ENCODE measurements at regions not wholly inside any gene's neighbourhood (a gene's known extent, or its start where the extent isn't known, plus 50 kb on each side); places are given as distances from the start of the nearest gene placed in this dataset.
"Not testable (repeated sequence)": the region's sequence is repeated elsewhere in the genome, so short reads cannot be mapped to it uniquely, and the experiment has no call there.

DNA sequence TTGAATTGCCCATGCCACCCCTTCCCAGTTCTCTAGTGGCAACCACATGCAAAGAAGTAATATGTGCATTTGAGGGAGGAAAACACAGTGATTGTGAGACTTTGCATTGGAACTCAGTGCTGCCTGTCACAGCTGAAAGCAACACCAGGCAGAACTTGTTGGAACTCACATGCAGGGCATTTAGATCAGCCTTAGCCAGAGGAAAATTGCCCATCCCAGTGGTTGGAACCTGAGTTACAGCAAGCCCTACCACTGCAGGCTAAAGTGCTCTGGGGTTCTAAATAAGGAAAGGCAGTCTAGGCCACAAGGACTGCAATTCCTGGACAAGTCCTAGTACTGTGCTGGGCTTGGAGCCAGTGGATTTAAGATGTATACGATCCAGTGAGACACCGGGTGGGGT lies 245.3 kb upstream of the UFL1 start:
- no peak for DNase-seq

DNA sequence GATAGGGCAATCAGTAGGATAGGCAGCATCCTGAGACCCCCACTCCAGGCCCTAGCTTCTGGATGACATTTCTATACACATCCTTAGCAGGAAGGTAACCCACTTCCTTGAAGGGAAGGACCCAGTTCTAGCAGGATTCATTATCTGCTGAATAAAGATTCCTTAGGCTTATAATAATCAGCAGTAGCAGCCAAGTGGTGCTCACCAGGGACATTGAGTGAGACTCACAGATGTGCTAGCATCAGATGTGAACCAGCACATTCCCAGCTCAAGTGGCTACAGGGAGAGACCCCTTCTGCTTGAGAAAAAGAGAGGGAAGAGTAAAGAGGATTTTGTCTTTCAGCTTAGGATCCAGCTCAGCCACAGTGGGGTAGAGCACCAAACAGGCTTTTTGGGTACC lies 244.8 kb upstream of the UFL1 start:
- DNase-seq, result no peak

DNA sequence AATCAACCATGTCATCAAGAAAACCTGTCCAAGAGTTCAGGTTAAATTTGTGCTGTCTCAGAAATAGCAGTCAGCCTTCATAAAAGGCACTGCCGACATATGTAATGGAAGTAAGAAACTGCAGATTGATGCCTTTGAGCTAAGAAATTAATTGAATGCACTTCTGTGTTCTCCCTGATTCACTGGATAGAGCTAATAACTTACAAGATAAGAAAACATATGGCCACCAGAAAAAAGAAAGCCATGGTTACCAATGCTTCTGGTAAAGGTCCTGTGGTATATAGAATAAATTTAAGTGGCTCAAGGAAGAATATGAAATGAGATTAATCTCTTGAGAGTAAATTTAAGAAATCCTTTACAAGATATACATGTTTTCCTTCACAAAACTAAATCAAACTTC lies 242.5 kb upstream of the UFL1 start:
- DNase-seq, result no peak

DNA sequence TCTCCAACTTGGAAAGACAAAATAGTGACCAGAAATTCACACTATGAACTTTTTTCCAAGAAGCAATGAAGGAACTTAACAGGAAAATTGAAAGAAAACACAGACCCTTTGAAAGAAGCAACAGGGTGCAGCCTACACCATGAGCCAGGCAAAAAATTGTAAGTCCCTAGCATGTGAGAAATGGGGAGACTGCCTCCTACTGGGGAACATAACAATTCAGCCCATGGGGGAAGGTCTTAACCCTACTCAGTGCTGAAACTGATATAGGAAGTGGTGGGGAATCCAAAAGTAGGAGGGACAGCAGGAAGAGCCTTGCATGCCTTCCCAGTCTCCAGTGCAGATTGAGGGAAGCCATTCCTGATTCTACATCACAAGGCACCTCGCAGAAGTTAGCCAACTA lies 235.1 kb upstream of the UFL1 start:
- no peak for DNase-seq

DNA sequence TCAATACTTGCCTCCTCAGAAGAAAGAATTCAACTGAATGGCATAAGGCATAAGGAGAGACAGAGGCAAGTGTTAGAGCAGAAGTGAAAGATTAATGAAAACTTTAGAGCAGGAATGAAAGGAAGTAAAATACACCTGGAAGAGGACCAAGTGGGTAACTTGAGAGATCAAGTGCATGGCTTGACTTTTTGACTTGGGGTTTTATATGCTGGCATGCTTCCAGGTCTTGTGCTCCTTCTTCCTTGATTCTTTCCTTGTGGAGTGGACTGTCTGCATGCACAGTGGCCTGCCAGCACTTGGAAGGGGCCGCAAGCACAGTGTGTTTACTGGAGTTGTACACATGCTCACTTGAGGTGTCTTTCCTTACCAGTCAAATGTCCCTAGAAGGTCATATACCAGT lies 222.1 kb upstream of the UFL1 start:
- no peak for DNase-seq

DNA sequence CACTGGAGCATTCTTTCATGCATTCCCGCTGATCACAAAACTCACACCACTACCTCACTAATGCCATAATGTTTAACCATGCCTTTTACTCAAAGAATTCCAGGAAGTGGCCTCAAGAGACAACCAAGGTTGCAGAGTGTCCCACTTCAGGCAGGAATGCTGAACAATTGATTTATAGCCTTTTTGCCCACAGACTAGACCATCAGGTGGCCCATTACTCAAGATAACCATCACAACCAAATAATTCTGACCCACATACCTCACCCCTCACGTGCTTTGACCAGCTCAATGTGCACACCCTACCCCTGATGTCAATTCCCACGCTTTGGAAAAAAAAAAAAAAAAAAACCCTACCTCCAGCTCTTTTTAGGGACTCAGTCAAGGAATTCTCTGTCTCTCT lies 220.6 kb upstream of the UFL1 start:
- DNase-seq, result no peak

DNA sequence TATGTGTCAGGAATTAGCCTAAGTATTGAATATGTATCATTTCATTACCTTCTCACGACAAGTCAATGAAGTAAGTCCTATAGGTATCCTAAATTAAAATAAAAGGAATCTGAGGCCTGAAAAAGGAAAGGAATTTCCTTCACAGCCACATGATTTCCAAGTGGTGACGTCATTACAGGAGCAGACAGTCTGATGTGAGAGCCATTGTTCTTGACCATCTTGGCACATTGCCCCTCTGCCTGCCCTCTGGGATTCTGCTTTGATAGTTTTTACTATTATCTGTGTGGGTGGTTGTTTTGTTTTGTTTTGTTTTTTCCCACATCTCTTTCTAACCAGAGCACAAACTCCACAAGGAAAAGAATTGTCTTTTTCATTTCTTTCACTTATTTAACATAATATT lies 219.8 kb upstream of the UFL1 start:
- DNase-seq, result no peak

DNA sequence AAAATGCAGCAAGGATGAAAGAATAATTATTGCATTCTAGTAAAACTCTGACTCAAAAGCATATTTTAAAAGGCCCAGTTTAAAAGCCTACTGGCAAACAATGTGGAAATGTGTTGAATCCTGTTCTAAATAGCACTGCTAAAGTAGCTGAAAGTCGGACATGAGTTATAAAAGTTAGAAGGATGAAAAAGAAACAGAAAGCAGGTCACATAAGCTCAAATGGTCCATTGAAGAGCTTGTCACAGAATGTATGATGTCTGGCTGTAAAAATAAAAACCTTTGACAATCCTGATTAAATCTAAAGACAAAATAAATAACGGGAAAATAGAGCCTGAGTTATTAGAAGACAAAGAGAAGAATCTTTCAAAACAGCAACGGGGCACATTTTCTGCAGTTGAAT lies 218.6 kb upstream of the UFL1 start:
- no peak for DNase-seq

DNA sequence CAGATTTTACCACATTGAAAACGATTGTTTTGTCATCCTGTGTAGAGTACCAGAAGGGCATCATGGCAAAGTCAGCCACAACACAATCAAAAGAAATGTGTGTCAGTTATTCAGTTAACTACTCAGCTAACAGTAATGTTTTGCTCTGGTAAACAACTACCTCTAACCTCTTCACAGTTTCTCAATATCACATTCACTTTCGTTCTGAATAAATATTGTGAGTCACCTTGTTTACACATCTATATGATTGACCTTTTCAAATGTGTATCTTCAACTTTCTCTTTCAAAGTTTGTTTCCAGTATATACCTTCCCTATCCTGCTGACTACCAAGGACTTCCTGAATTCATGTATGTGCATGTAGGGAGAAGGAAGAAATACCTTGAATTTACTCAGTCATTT lies 216.6 kb upstream of the UFL1 start:
- DNase-seq, result no peak

DNA sequence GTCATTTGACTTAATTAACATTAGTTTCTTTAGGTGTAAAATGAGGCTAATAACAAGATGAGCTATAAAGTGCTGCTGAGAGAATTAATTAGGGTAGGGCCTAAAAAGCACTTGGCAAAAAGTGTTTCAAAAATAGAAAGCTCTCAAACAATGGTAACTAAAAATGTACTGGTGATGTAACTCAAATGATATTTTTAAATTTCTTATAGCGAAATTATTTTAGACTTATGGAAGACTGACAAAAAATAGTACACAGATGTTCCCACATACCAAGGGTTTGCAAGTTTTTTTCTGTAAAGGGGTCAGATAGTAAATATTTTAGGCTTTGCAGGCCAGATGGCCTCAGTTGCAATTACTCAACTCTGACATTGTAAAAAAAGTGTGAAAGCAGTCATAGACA lies 190.7 kb upstream of the UFL1 start:
- DNase-seq, result no peak

DNA sequence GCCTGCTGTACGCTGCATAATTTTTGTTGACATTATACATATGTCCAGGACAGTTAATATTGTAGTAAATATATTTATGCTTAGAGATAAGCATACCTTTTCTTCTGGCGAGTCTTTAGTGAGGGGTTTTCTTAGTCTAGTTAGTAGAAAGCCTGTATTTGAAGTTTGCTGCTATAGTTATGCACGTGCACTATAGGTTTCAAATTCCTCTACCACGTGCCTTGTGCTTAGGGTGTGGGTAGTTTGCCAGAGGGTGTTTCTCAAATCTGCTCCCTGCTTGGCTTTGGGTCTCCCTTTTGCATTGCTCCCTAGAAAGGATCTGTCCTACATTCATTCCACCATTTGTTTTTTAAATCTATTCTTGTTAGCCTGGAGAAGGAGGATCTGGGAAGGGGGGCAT lies 181.4 kb upstream of the UFL1 start:
- no peak for DNase-seq

DNA sequence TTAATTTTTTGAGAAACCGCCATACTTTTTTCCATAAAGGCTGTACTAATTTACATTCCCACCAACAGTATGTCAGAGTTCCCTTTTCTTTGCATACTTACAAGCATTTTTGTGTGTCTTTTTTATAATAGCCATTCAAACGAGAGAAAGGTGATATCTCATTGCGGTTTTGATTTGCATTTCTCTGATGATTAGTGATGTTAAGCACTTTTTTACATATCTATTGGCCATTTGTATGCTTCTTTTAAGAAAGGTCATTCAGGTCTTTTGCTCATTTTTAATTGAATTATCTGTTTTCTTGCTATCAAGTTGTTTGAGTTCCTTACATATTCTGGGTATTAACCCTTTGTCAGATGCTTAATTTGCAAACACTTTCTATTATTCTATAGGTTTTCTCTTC lies 176.1 kb upstream of the UFL1 start:
- DNase-seq, result no peak

DNA sequence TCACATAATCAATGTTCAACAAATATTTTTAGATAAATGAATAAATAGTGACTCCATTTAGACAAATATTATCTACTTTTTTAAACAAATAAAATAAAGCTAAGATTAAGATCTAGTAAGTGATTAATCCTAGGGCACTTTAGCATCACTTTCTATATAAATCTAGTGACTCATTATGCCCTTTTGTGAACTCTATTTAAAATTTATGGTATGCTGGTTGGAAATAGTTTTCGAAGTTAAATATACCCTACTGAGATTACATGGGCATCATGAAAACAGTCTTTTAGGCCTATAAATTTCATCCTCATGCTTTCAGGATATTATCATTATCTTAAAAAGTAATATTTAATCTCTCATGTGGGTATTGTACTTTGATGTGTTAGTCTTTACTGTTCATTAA lies 140.4 kb upstream of the UFL1 start:
- DNase-seq, result no peak

DNA sequence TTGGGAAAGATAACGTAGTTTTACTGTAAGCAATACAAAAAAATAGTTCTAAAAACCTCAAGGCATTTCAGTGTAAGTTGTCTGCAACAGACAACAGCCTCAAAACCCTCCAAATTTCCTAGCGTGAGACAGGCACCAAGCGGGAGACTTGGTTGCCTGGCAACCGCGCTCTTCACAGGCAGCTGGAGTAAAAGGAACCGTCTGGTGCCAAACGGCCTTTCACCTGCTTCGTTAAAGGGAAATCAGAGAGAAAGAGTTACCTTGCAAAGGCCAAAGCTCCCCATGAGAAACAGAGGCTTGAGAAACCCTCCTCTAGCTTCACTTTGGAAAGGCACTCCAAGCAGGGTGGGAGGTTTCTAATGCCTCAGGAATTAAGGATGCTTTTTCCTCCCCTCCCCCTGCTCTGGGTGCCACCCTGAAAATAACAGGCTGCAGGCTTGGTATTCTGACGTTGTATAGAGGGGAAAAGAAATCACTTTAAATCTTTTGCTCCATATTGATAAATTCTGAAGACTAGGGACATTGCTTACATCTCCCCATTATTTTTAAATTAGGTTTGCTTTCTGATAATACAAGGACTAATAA lies 129.7 kb upstream of the UFL1 start:
- peak; percentile 69 to 90 for DNase-seq

DNA sequence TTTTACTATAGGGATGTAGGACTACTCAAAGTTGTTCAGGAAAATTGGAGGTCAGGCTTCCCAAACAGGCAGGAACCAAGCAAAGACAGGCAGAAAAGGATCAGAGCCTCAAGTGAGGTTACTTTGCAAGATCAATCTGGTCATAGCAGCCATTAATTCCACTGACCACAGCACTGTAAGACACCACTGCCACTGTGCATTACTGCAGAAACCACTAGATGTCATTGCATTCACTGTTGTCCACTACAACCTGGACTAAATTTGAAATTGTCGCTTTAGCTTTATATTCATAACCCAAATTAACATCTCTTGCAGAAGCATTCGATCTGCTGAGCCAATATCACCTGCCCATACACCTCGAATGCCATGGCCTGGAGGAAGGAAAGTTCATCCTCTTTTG lies 126.9 kb upstream of the UFL1 start:
- no peak for DNase-seq

DNA sequence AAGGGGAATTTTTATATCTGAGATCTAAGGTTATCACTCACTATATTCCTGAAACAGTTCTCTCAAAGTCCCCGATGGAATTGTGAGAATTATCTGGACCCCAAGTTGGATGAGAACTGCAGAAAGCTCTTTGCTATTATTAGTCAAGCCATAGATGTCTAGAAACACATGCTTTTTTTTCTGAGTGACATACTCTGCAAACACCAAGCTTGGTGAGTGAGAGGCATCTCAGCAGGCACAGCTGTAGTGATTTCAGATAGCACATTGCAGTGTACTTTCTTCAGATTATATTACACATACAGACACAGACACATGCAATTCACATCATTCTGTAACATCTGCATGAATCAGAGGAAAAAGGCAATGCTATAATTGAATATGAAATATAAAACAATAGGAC lies 111.1 kb upstream of the UFL1 start:
- no peak for DNase-seq

DNA sequence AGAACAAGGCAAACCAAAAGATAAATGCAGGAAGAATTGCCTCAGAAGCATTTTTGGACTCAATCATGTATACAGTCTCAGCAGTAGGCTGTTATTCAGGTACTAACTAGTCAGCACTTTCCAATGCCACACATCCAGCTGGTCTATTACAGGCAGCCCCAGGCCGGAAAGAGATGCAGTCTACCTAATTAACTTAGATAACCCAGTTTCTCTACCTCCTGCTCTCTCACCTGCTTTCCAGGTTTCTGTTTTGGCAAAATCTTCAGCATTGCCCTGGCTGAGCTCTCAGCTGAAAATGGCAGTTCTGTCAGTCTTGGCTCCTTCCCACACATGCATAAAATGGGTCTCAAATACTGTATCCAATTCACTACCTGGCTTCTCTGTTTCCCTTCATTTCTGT lies 101.3 kb upstream of the UFL1 start:
- DNase-seq, result no peak

DNA sequence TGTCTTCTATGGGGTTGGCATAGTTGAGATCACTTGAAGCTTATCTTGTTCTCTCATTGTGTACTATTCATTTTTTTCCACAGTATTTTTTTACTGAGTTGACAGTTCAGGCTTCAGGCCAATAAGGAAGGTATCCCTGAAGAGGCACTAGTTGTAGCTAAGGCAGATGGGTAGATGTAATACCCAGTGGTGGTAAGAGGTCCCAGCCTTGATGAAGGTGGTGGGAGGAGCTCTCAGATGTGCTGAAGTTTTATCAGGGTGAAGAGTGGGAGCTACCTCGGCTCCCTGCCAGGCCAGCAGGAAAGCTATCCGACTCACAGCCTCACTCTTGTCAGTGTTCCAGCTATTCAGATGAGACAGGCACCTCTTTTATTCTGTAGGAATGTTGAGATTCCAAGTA lies 87.7 kb upstream of the UFL1 start:
- DNase-seq, result no peak

DNA sequence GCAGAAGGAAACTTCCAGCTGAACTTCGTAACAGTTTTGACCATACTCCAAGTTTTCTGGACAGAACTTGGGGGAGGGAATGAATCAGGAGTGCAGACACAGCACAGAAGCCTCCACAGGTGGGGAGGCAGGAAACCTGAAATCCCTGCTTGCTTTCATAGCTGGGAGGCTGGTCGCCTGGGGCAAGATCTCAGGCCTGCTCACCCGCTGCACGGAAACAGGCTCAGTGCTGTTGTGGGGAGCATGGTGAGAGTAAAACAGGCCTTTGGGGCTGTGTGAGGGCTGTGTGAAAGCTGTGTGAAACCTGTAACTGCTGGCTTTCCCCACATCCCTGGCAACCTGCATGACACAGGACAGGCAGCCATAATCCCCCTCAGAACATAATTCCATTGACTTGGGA lies 85.2 kb upstream of the UFL1 start:
- no peak for DNase-seq

DNA sequence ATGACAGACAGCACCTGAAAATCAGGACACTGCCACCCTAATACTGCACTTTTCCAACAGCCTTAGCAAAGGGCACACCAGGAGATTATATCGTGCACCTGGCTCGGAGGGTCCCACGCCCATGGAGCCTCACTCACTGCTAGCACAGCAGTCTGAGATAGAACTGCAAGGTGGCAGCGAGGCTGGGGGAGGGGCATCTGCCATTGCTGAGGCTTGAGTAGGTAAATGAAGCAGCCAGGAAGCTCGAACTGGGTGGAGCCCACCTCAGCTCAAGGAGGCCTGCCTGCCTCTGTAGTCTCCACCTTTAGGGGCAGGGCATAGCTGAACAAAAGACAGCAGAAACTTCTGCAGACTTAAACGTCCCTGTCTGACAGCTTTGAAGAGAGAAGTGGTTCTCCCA lies 84.4 kb upstream of the UFL1 start:
- not testable (repeated sequence) for DNase-seq

DNA sequence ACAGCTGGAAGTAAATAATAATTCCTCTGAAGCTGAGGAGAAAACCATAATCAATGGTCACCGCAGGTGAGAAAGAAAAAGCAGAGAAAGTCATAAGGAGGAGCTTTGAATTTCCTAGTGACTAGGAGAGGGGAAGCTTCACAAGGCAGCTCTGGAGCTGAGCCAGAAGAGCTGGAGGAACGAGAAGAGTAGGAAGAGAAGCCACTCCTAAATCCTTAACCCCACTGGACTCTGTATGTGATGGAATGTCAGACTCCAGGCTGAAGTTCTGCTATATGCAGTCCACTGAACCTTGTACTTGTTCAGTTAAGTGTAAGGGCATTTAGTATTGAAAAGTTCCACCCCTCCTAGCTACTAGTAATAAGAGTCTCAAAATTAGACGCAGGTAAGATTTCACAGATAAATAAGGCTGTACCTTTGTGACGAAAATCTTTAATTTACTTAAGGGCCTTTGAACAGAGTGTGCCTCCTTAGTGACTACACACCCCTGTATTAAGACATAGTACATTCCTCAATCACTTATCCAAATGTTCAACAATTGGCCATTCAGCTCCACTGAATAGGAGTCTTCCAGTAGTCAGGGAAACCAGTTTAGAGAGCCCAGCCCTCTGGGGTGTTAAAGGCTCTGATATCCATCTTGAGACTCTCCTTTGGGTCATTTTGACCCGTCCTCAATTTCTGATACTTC lies 71.4 kb upstream of the UFL1 start:
- no peak for DNase-seq

DNA sequence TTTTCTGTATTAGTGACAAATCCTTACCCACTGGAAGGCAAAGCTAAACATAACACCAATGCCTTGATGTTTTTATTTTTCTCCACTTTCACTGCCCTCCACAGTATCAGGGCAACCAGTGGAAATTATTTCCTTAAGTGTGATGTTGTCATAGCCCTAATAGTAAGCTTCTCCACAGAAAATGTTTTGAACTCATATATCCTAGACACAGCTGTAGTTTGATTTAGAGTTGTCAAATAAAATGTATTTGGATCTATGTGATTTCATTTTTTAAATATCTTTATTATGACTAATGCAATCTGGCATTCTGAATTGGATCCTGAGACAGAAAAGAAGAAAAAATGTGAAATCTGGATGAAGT lies 70.9 kb upstream of the UFL1 start:
- no peak for DNase-seq

DNA sequence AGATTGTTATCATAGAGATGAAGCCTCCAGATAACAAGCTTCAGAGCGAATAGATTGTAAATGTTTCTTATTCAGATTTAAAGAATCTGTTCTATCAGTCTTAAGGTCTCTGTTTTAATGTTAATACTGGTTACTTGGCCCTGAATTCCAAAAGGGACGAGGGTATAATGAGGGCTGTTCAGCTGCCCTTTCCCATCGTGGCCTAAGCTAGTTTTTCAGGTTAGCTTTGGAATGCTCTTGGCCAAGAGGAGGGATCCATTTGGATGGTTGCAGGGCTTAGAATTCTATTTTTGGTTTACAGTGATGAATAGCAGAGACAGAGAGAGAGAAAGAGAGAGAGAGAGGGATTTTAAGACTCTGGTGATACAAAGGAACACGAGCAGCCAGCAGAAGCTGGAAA lies 62.8 kb upstream of the UFL1 start:
- DNase-seq, result no peak

DNA sequence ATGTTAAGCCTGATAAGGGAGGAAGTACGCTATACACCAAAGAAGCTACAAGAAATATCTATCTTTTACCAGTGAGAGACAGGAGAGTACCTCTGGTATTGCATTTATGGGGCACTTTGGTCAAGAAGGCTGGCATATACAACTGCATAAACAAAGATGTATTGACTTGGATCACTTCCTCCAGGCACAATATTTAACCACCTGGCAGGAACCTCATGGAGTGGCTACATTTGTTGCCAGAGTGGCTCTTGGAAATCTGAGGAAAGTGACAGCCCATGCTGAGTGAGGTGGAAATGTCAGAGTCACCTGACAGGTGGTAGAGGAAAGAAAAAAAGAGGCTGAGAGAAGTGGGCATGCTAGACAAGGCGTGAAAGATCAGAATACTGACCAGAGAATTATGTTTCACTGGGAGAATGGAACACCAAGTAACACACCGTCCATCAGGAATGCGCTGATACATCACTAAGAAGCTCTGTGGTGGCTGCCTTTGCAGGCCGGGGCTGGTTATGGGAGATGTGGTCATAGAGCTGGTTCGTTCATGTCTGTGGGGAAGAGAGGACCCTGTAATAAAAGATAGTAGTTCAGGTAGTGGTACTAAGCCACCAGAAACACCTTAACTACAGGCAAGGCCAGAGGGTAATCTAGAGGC lies 61.4 kb upstream of the UFL1 start:
- peak; percentile 51 to 70 for DNase-seq

DNA sequence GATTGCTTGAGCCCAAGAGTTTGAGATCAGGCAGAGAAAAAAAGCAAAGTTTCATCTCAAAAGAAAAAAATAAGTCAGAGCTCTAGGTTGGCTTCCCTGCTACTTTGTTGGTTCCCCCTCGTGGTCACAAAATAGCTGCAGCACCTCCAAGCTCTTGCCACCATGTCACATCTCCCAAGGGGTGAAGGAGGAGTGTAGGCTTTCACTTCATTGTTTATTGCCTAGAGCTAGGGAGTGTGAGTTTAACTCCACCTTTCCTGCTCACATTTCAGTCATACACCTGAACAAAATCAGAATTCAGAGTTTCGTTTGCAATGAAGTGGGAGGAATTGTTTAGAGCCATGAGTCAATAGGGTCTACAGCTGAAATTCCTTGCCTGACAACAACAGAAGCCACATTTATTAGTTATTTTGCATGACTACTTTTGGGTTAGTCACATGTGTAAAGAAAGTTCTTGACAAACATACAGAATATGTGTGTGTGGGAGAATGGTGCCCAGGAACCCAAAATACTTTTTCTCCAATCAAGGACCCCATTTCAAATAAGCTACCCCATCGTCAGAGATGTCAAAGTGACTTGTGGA lies 56.2 kb upstream of the UFL1 start:
- DNase-seq, result no peak

Measured in NCI-H187 (cell line).